HG02678 (cell line): ENCODE measurements at regions not wholly inside any gene's neighbourhood (a gene's known extent, or its start where the extent isn't known, plus 50 kb on each side); places are given as distances from the start of the nearest gene placed in this dataset.
"Not testable (repeated sequence)": the region's sequence is repeated elsewhere in the genome, so short reads cannot be mapped to it uniquely, and the experiment has no call there.

Experiments used
- ATAC-seq: cut with Tn5 transposase; IDR thresholded peaks from one replicate; pipeline ENCODE4 v1.9.1; 2021; ENCODE audit warnings: mild to moderate bottlenecking, moderate library complexity; ENCODE audit not compliant: unreplicated experiment

- no peak for ATAC-seq
These were observed 405.9 kb upstream of the ACVR2A start for GRCh38 chr2:147438882-147439281.

DNA sequence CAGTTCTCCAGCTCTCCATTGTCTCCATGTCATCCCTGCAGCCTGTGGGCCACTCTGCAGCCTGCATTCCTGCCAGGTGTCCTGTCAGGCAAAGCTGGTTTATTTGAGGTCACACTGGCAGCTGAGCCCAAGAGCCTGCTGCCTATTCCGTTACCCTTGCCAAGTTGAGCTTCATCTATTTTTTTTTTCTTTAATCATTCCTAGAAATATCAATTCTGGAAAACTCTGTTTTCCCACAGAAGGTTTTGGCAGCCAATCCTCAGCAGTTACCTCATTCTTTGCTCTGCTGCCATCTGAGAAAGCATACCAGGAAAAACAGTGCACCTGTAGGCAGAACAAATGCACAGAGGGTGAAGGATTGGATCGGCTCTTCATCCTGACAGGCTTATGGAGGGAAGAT is 411.0 kb upstream of the ACVR2A start:
- ATAC-seq, result no peak

GRCh38 chr2:147430408-147430807 is 414.4 kb upstream of the ACVR2A start:
- no peak for ATAC-seq

GRCh38 chr2:147428120-147428747 is 416.6 kb upstream of the ACVR2A start:
- ATAC-seq, result no peak

DNA sequence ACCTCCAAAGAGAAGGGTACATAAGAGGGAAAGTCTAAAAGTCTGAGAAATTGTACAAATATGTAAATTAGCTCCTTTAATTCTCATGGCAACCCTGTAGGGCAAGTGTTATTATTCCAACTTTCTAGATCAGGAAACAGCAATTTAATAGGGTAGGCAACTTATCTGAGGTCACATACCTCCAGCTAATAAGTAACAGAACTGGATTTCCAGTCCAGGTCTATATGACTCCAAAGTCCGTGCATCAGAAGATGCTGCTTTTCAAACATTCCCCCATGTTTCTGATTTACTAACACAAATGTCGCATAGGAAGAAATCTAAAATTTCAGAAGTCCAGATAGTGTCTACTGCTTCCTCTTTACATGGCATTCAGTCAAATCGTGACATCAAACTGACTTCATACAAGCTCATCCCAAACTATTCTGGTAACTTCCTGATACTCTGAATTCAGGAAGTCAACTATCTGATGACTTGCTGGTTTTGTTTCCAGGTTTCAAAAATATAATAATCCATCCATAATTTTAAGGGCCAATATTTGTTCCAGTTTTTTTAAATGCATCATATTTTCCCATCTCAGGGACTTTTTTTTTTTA is 419.3 kb upstream of the ACVR2A start:
- ATAC-seq, result no peak

- no peak for ATAC-seq
These were observed 420.1 kb upstream of the ACVR2A start for GRCh38 chr2:147424766-147425165.

GRCh38 chr2:147420947-147421675 is 423.7 kb upstream of the ACVR2A start:
- ATAC-seq, result no peak

- ATAC-seq, result no peak
These were observed 424.3 kb upstream of the ACVR2A start for GRCh38 chr2:147420517-147420916.

- ATAC-seq, result no peak
These were observed 428.7 kb upstream of the ACVR2A start for GRCh38 chr2:147416099-147416498.

GRCh38 chr2:147414656-147415055 is 430.2 kb upstream of the ACVR2A start:
- not testable (repeated sequence) for ATAC-seq

GRCh38 chr2:147408357-147408756 is 436.5 kb upstream of the ACVR2A start:
- no peak for ATAC-seq

DNA sequence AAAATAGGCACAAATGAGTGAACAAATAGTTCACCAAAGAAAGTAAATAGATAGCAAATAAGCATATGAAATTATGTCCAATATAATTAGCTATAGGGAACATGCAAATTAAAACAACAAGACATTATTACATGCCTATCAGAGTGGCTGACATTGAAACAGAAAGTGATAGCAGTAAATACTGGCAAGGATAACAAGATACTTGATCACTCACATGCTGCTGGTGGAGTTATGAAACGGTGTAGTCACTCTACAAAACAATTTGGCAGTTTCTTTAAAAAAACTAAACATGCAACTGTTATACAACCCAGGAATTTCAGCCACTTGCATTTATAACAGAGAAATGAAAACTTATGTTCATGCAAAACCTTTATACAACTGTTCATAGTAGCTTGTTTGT is 439.2 kb upstream of the ACVR2A start:
- no peak for ATAC-seq

- no peak for ATAC-seq
These were observed 445.8 kb upstream of the ACVR2A start for GRCh38 chr2:147398996-147399395.

DNA sequence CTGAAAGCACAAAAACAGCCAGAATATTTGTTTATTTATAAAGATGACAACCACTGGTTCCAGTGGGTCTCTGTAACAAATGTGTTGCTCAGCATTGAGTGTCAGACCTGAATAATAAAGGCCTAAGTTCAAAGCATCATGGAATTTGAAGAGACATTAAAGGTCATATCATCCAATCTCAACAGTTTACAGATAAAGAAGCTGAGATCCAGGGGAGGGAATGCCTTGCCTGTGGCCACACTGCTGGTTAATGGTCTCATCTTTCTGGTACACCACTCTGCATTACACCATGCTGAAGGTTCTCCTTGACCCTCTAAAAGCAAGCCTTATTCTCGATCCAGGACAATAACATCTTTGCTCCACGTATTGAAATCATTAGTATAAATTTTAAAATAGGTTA is 446.5 kb upstream of the ACVR2A start:
- no peak for ATAC-seq

DNA sequence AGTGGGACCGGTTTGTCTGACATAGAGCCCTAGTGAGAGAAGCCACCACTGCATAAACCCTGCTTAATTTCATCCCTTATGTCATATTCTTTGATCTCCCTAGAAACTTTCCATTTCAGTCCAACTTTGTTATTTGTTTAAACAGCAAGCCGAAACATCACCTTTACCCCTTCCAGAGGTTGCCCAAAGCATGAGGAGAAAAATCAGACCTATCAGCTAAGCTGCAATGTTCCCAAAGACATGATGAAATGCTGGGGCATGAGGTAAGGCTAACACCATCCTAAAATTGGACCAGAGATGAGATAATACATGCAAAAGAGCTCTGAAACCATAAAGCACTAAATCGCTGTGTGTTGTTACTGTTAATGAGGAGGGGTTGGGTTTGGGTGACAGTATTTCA is 447.9 kb upstream of the ACVR2A start:
- no peak for ATAC-seq

DNA sequence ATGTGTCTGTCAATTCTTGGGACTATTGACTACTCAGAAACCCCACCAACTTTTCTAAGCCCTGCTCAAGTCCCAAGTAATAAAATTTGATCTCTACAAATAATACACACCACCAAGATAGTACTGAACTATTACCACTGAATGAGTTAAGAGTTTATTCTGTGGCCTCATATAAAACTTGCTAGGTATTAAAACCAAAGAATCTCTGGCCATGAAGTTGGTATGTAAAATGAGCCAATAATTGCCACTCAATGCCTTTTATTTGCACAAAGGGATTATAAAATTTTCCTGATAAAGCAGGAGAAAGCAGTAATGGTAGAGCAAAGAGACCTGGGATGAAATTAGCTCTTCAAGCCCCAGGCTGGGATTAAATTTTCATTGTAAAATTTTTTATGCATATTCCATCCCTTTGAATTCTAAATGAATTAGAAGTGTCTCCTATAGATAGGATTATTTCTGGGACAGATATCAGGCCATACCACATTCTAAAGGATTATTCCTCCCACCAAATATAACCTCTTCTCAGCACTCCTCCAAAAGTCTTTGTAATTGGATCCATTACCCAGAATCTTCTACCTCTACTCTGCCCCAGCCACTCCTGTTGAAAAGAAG is 450.5 kb upstream of the ACVR2A start:
- no peak for ATAC-seq

GRCh38 chr2:147392180-147392579 is 452.6 kb upstream of the ACVR2A start:
- ATAC-seq, result no peak

DNA sequence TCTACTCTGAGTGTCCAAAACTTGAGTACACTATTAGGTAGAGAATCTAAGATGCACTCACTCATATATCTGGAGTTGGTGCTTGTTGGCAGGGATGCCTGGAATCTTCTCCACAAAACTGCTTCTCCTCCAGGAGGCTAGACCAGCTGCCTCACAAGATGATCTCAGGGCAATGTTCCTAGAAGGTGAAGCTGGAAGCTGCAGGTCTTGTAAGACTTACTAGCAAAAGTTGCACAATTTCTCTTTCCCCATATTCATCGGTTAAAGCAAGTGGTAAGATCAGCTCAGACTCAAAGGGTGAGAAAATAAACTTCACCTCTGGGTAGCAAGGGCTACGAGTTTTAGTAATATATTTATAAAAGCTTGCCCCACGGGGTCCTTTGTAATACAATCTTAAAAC is 454.4 kb upstream of the ACVR2A start:
- ATAC-seq, result no peak

- ATAC-seq, result no peak
These were observed 455.6 kb upstream of the ACVR2A start for GRCh38 chr2:147389218-147389617.

DNA sequence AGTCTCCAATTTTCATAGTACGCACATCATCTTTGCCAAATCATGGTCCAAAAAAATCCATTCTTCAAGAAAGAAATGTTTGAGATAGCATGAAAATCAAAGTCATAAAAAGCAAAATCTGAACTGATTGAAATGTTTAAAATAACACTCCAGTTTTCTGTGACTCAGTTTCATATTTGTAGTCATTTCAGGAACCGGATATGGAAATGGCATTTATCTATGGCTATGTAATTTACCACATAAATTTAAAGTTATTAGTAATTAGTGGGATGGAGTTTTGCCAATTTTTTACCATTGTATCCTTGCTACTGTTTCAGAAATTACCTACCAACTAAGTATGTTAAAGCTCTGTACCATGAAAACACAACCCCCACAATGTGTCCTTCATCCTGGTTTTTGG is 456.6 kb upstream of the ACVR2A start:
- no peak for ATAC-seq

DNA sequence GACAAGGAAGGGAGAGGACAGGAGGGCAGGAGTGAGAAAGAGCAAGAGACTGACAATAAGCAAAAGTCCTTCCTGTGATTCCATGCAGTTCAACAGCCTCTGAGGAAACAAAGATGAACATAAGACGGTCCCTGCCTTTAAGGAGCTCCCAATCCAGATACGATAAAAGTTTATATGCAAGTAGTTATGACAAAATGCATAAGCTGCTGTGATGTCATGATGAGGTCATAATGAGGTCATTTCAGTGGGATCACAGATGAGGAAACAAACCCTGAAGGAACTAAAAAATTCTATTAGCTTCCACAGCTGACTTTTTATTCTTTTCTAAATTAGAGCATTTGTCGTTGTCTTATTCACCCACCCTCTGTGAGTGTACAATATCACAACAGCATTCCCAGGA is 458.5 kb upstream of the ACVR2A start:
- no peak for ATAC-seq

- ATAC-seq, result no peak
These were observed 459.2 kb upstream of the ACVR2A start for GRCh38 chr2:147385600-147385999.
